HL-60 (cell line): ENCODE measurements at regions not wholly inside any gene's neighbourhood (a gene's known extent, or its start where the extent isn't known, plus 50 kb on each side); places are given as distances from the start of the nearest gene placed in this dataset.
A peak's percentile ranks its signal among the peaks of the same experiment; 100 is the strongest.

Experiments used
- DNase-seq, 2 experiments: peaks; one replicate each; pipeline ENCODE4 v3.0.0-alpha.2; 2010 to 2020; ENCODE audit warnings: low read depth in 1 of 2, low spot score in 1 of 2
- H3K27ac ChIP-seq: fragments of 250-450 bp; sonication (Bioruptor Pico); replicated peaks from 2 replicates; pipeline ENCODE4 v1.5.1; 2020; ENCODE audit warnings: mild to moderate bottlenecking, moderate library complexity
- H3K27me3 ChIP-seq: fragments of 250-450 bp; sonication (Bioruptor Pico); 2 replicates; pipeline ENCODE4 v1.5.1; 2021; ENCODE audit warnings: mild to moderate bottlenecking, moderate library complexity; ENCODE audit not compliant: insufficient read depth, poor library complexity, severe bottlenecking
- H3K4me3 ChIP-seq: replicated peaks from 2 replicates; pipeline ENCODE4 v1.5.1; 2011; ENCODE audit warnings: mild to moderate bottlenecking, control low read depth, low read length; ENCODE audit not compliant: insufficient read depth
- GABPA ChIP-seq: IDR thresholded peaks from 2 replicates; pipeline ENCODE4 v1.6.1; 2012; ENCODE audit warnings: low read depth
- POLR2AphosphoS5 ChIP-seq: IDR thresholded peaks from 2 replicates; pipeline ENCODE4 v1.6.1; 2012; ENCODE audit warnings: low read depth
- SPI1 ChIP-seq: IDR thresholded peaks from 2 replicates; pipeline ENCODE4 v1.6.1; 2012; ENCODE audit warnings: low read depth, mild to moderate bottlenecking, borderline replicate concordance
- TF ChIP-seq, protein P1 (sequence below): IDR thresholded peaks from one replicate; pipeline ENCODE4 v1.5.1; 2011; ENCODE audit warnings: low read length, control low read depth, inconsistent platforms; ENCODE audit not compliant: insufficient read depth
- TF ChIP-seq, protein P2 (sequence below): IDR thresholded peaks from 2 replicates; pipeline ENCODE4 v1.6.1; 2012; ENCODE audit warnings: low read depth; ENCODE audit not compliant: insufficient replicate concordance

DNA sequence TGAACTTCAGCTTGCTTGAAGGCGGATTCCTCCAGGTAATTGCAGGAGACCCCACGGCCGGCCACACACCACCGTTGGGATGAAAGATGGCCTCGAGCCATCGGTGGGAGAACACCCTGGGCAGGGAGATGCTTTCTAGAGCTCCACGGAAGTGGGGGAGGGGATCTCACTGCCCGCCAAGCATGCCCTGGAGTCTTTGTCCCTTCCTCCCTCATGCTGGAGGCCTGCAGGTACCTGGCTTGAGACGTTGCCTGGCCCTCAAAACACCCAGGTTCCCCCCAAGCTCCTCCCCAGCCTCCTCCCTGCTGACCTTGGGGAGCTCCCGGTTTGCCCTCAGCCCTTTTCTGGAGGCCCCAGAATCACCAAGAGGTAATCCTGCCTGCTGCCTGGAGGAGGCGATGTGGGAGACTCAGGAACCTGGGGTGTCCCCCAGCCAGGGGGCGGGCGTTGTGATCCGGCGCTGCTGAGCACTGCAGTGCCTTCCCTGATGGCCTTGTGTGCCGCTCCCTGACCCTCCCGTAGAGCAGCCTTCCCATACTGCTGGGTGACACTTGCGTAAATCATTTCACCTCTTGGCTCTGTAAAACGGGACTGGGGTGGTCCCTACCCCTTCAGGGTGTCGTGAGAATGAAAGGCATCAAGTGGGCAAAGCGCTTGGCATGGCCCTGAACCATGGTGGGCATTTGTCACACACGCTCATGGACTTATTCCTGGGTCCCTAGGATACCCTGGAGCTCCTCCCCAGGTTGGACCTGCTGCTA is 91.4 kb downstream of the CEBPB start:
- H3K27ac ChIP-seq = no peak overlapping the region
- TF ChIP-seq POLR2AphosphoS5 = no peak
- TF ChIP-seq GABPA = no peak
- TF ChIP-seq, protein P1, sequence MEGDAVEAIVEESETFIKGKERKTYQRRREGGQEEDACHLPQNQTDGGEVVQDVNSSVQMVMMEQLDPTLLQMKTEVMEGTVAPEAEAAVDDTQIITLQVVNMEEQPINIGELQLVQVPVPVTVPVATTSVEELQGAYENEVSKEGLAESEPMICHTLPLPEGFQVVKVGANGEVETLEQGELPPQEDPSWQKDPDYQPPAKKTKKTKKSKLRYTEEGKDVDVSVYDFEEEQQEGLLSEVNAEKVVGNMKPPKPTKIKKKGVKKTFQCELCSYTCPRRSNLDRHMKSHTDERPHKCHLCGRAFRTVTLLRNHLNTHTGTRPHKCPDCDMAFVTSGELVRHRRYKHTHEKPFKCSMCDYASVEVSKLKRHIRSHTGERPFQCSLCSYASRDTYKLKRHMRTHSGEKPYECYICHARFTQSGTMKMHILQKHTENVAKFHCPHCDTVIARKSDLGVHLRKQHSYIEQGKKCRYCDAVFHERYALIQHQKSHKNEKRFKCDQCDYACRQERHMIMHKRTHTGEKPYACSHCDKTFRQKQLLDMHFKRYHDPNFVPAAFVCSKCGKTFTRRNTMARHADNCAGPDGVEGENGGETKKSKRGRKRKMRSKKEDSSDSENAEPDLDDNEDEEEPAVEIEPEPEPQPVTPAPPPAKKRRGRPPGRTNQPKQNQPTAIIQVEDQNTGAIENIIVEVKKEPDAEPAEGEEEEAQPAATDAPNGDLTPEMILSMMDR = no peak
- no peak for TF ChIP-seq SPI1
- TF ChIP-seq, protein P2, sequence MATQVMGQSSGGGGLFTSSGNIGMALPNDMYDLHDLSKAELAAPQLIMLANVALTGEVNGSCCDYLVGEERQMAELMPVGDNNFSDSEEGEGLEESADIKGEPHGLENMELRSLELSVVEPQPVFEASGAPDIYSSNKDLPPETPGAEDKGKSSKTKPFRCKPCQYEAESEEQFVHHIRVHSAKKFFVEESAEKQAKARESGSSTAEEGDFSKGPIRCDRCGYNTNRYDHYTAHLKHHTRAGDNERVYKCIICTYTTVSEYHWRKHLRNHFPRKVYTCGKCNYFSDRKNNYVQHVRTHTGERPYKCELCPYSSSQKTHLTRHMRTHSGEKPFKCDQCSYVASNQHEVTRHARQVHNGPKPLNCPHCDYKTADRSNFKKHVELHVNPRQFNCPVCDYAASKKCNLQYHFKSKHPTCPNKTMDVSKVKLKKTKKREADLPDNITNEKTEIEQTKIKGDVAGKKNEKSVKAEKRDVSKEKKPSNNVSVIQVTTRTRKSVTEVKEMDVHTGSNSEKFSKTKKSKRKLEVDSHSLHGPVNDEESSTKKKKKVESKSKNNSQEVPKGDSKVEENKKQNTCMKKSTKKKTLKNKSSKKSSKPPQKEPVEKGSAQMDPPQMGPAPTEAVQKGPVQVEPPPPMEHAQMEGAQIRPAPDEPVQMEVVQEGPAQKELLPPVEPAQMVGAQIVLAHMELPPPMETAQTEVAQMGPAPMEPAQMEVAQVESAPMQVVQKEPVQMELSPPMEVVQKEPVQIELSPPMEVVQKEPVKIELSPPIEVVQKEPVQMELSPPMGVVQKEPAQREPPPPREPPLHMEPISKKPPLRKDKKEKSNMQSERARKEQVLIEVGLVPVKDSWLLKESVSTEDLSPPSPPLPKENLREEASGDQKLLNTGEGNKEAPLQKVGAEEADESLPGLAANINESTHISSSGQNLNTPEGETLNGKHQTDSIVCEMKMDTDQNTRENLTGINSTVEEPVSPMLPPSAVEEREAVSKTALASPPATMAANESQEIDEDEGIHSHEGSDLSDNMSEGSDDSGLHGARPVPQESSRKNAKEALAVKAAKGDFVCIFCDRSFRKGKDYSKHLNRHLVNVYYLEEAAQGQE = no peak
- no peaks in the 10 kb centered on the region for H3K27me3 ChIP-seq
- no peak overlapping the region for H3K4me3 ChIP-seq
- DNase-seq = peak in 1 of 2 experiments; percentile 23

DNA sequence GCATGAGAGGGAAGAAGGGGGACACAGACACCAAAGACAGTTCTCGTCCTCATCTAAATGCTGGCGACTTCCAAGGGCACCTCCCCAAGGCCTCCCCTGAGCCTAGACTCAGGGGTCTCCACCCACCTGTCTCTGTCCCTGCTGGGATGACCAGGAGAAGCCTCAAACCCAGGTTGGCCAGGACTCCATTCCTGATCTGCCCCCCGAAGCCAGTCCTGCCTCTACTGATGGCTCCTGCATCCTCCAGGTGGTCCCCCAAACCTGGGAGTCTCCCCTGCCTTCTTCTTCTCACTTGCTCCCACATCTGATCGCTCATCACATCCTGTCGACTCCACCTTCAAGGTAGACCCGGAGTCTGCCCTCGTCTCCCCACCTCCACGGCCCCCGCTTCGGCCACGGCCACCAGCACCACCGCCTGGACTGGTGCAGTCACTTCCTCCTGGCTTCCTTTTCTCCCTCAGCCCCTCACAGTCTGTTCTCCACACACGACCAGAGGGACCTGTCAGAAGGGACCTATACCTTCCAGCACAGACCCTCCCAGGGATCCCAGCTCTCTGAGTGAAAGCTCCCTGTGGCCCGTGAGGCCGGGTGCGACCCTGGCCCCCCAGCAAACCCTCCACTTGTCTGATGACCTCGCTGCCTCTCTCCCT is 92.1 kb downstream of the CEBPB start:
- Histone ChIP-seq H3K27me3 (no peaks in the 10 kb centered on the region), H3K4me3 (no peak overlapping the region), H3K27ac (no peak overlapping the region)
- peak; percentile 35; the same call in 1 of the 2 replicates for TF ChIP-seq SPI1
- TF ChIP-seq, protein P2 = no peak
- peak in 1 of 2 experiments; percentile 22 for DNase-seq

DNA sequence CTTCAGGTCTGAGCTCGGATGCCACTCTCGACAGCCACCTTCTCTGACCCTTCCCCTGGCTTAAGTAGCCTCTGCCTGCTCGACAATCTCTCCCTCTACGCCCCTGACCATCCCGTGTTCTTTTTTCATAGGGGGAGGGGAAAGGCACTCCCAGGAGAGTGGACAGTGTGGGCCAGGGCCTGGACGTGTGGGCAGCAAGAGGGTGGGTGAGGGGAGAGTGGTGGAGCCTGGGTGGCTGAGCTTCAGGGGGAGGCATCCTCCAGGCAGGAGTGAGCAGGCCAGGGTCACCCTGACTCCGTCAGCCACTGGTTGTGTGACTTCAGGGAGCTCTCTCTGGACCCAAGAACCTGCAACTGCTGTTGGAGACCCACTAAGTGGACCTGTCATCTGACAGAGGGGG is 92.7 kb downstream of the CEBPB start:
- no peak overlapping the region for H3K27ac ChIP-seq

More for the DNA sequence above, 92.7 kb downstream of the CEBPB start:
- TF ChIP-seq POLR2AphosphoS5 (no peak), GABPA (no peak), SPI1 (no peak)
- TF ChIP-seq, protein P1 = no peak
- TF ChIP-seq, protein P2 = no peak
- H3K27me3 ChIP-seq = no peaks in the 10 kb centered on the region
- H3K4me3 ChIP-seq = no peak overlapping the region
- DNase-seq = no peak
